Mucosa of descending colon (tissue), 3 donors: ENCODE measurements at regions not wholly inside any gene's neighbourhood (a gene's known extent, or its start where the extent isn't known, plus 50 kb on each side); places are given as distances from the start of the nearest gene placed in this dataset.
A peak's percentile ranks its signal among the peaks of the same experiment; 100 is the strongest.

Experiments
- ATAC-seq: fragments of 200-7000 bp; cut with Tn5 transposase; one replicate; pipeline ENCODE4 v1.9.1; 2020; ENCODE audit warnings: mild to moderate bottlenecking, moderate library complexity
- DNase-seq, 3 donors: peaks; one replicate each; pipeline ENCODE4 v3.0.0-alpha.2; 2020
- H3K36me3 ChIP-seq: fragments of 200-600 bp; one replicate; pipeline ENCODE4 v1.8.0; 2021; ENCODE audit warnings: low read depth, mild to moderate bottlenecking
- H3K4me1 ChIP-seq: fragments of 200-600 bp; one replicate; pipeline ENCODE4 v1.8.0; 2021; ENCODE audit warnings: low read depth, mild to moderate bottlenecking
- H3K4me3 ChIP-seq: fragments of 200-600 bp; one replicate; pipeline ENCODE4 v1.8.0; 2021; ENCODE audit warnings: mild to moderate bottlenecking
- H3K9me3 ChIP-seq: fragments of 200-600 bp; one replicate; pipeline ENCODE4 v1.8.0; 2021; ENCODE audit warnings: mild to moderate bottlenecking
- CTCF ChIP-seq: fragments of 200-600 bp; IDR thresholded peaks from one replicate; pipeline ENCODE4 v1.8.0; 2022; ENCODE audit warnings: antibody characterized with exemption, mild to moderate bottlenecking
- intact Hi-C, 2 donors: fragments of 100-400 bp; cut with DNase I in 1 of 2; cut with micrococcal nuclease in 1 of 2; formaldehyde crosslinking; loops; one replicate each; pipeline versions ENCODE4 v1.11.0 to v1.11.1; 2022; cut with DNase I, micrococcal nuclease
- donor health status: DM: no; HTN: no; CAD: no; lungs with moderate emphysema.
- donor health status: DM: no; HTN: no; CAD: no.
- donor health status: DM: no; HTN: yes; CAD: no.

- ATAC-seq: no peak
- no peak overlapping the region for H3K4me3 ChIP-seq
- intact Hi-C loops: no loop called here
- H3K4me1 ChIP-seq: no peaks in the 10 kb centered on the region
- TF ChIP-seq CTCF: no peak
- no peaks in the 10 kb centered on the region for H3K9me3 ChIP-seq
- no peak for DNase-seq
- H3K36me3 ChIP-seq: no peaks in the 10 kb centered on the region
These were observed 70.6 kb upstream of the KCNK12 start for GRCh38 chr2:47641366-47641765.

GRCh38 chr2:47640356-47640755 is 69.6 kb upstream of the KCNK12 start:
- Histone ChIP-seq H3K4me3 (no peak overlapping the region), H3K36me3 (no peaks in the 10 kb centered on the region), H3K4me1 (no peaks in the 10 kb centered on the region), H3K9me3 (no peaks in the 10 kb centered on the region)
- no peak for ATAC-seq
- DNase-seq: no peak
- no peak for TF ChIP-seq CTCF
- intact Hi-C loops: no loop called here

- no peaks in the 10 kb centered on the region for H3K36me3 ChIP-seq
- intact Hi-C loops: no loop called here
- H3K4me1 ChIP-seq: no peaks in the 10 kb centered on the region
- DNase-seq: peak in 1 of 3 donors; percentile 38
- ATAC-seq: peak; percentile 97
- H3K9me3 ChIP-seq: no peaks in the 10 kb centered on the region
- TF ChIP-seq CTCF: no peak
- no peak overlapping the region for H3K4me3 ChIP-seq
These were observed 68.7 kb upstream of the KCNK12 start for GRCh38 chr2:47639467-47639866.

GRCh38 chr2:47638430-47638829 is 67.6 kb upstream of the KCNK12 start:
- Histone ChIP-seq H3K36me3 (no peaks in the 10 kb centered on the region), H3K9me3 (no peaks in the 10 kb centered on the region), H3K4me3 (no peak overlapping the region), H3K4me1 (no peaks in the 10 kb centered on the region)
- ATAC-seq: no peak
- DNase-seq: no peak
- TF ChIP-seq CTCF: no peak
- intact Hi-C loops: no loop called here

- Histone ChIP-seq H3K9me3 (no peaks in the 10 kb centered on the region), H3K36me3 (no peaks in the 10 kb centered on the region), H3K4me3 (no peak overlapping the region), H3K4me1 (no peaks in the 10 kb centered on the region)
- TF ChIP-seq CTCF: no peak
- DNase-seq (no peak), ATAC-seq (no peak)
- intact Hi-C loops: no loop called here
These were observed 65.9 kb upstream of the KCNK12 start for GRCh38 chr2:47636596-47637264.

GRCh38 chr2:47636176-47636575 is 65.4 kb upstream of the KCNK12 start:
- H3K4me1 ChIP-seq: no peaks in the 10 kb centered on the region
- DNase-seq (no peak), ATAC-seq (no peak)
- TF ChIP-seq CTCF: no peak
- H3K9me3 ChIP-seq: no peaks in the 10 kb centered on the region
- H3K36me3 ChIP-seq: no peaks in the 10 kb centered on the region
- H3K4me3 ChIP-seq: no peak overlapping the region
- intact Hi-C loops: no loop called here
